ENCODE measurements at regions not wholly inside any gene's neighbourhood (a gene's known extent, or its start where the extent isn't known, plus 50 kb on each side); places are given as distances from the start of the nearest gene placed in this dataset.
"Not testable (repeated sequence)": the region's sequence is repeated elsewhere in the genome, so short reads cannot be mapped to it uniquely, and the experiment has no call there.

DNA sequence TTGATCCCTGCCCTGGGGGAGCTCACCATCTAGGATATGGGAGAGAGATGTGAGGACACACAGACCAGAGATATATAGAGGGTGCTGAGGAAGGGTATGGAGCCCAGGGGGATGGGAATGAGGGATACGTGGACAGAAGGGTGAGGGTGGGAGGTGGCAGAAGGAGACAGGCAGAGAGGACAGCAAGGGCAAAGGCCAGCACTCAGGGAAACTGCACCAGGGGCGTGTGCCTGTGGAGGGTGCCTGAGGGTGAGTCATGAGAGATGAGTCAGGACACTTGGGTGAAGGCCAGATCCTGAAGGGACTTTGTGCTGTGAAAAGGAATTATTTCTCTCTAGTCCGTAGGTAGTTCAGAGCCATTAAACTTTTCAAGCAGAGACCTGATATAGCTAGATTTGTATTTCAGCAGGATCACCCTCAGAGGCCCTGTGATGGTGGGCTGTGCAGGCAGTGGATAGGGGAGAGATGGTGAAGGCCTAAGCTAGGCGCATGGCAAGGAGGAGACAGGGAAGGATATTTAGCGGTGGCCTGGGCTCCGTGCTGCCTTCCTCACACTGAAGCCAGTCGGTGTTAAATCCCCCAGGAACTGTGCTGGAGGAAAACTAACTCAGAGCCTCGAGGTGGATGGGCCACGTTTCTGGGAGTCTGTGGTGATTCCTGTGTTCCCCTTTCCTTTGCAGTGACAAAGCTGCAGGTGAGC lies 3075.0 kb downstream of the RPIA start:
- H3K36me3 ChIP-seq (replicated peaks in 1 of 2; ENCODE audit: insufficient read depth in 1 of 2, low read depth in 2 of 2); H3K4me3 ChIP-seq; ATAC-seq; H3K27ac ChIP-seq; H3K27me3 ChIP-seq; H3K4me1 ChIP-seq; intact Hi-C loops (cut with DNase I); H3K9me3 ChIP-seq: not testable (repeated sequence)
- WGBS, 2 donors: 37 to 51% methylated on average over 6 to 9 of the region's 9 CpGs
- DNase-seq: peak; percentile 16 to 52 (median 31)

DNA sequence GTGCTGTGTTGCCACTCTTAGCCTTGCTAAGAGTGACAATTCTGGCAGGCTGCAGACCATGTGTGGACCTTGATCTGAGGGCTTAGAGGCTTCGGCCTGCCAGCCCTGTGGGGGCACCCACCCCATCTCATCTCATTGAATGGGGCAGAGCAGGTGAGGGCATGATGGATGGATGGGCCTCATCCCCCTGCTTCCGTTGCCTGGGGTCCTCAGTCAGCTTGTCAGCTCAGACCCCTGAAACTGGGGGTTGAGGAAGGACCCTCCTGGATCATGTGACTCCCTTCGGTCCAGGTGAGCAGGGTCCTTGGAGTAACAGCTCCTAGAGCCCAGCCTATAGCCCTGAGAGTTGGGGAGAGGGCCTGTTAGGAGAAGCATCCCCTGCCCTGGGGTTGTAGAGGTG lies 3076.8 kb downstream of the RPIA start:
- WGBS, 2 donors: 29 to 64% methylated on average over 1 to 3 of the region's 3 CpGs
- not testable (repeated sequence) for ATAC-seq

DNA sequence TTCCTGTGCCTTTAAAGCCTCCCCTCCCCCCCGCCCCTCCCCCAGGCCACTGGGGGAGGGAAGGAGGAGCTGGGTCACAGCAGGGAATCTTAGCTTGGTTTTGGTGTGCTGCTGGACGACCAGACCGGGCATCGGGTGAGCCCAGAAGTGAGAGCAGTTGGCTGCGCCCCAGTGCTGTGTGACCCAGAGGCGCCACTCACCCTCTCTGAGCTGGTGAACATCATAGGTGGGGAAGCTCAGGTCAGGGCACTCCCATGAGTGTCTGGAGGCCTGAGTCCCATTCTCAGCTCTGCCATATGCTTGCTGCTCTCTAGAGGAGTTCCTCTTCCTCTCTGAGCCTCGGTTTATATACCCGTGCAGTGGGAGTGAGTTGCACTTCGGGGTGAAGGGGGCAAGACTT lies 3077.5 kb downstream of the RPIA start:
- DNase-seq; H3K9me3 ChIP-seq; H3K27me3 ChIP-seq; H3K4me3 ChIP-seq; intact Hi-C loops (cut with DNase I); H3K36me3 ChIP-seq (replicated peaks in 1 of 2; ENCODE audit: insufficient read depth in 1 of 2, low read depth in 2 of 2); H3K27ac ChIP-seq; ATAC-seq; H3K4me1 ChIP-seq: not testable (repeated sequence)
- WGBS, 2 donors: 59% methylated on average over 9 of the region's 9 CpGs; no CpG with 5 or more reads in 1 of the 2 donors

More for the DNA sequence above, 3076.8 kb downstream of the RPIA start:
- H3K27me3 ChIP-seq; H3K36me3 ChIP-seq (replicated peaks in 1 of 2; ENCODE audit: insufficient read depth in 1 of 2, low read depth in 2 of 2); H3K4me3 ChIP-seq; H3K4me1 ChIP-seq; H3K27ac ChIP-seq; H3K9me3 ChIP-seq; intact Hi-C loops (cut with DNase I); DNase-seq: not testable (repeated sequence)

DNA sequence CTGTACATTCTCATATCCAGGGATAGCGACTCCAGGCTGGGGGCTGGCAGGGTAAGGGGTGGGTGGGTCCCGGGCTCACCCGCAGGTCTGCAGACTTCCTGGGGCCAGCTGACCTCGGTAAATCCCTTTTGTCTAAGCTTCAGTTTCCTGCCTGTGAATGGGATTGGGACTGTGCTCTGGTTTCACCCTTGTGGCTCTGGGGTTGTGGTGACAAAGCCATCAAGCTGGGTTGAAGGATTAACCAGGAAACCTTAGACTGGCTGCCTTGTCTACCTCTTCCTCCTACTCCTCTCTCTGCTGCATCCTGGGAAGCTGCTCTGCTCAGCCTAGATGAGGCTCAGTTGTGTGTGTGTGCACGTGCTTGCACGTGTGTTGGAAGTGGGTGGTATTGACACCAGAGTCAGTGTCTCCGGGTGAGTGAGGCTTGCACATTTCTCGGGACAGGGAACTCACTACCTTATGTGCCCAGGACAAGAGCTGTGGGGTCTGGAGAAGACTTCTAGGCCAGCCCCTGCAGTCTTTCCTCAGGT lies 3078.6 kb downstream of the RPIA start:
- H3K27ac ChIP-seq; H3K4me1 ChIP-seq; H3K36me3 ChIP-seq (replicated peaks in 1 of 2; ENCODE audit: insufficient read depth in 1 of 2, low read depth in 2 of 2); DNase-seq; intact Hi-C loops (cut with DNase I); H3K4me3 ChIP-seq; H3K27me3 ChIP-seq; H3K9me3 ChIP-seq; ATAC-seq: not testable (repeated sequence)
- 49 to 60% methylated on average over 1 to 6 of the region's 8 CpGs for WGBS, 2 donors

DNA sequence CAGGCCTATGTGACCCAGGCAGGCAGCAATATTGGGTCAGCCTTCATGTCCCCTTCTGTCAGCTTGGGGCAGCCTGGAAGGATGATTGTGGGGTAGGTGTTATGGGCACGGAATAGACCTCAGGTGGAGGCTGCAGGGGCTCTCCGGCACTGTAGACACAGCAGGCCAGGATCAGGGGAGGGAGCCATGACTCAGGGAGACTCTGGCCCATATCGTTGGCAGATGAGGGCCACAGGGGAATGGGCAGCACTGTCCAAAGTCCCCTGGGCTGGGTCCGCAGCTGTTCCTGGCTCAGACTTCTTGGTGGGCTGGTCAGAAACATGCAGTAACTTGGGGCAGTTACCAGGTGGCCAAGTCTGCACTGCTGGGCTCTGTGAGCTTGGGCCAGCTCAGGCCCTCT lies 3080.1 kb downstream of the RPIA start:
- H3K27ac ChIP-seq; ATAC-seq; H3K4me3 ChIP-seq; intact Hi-C loops (cut with DNase I); H3K9me3 ChIP-seq; H3K27me3 ChIP-seq; DNase-seq; H3K36me3 ChIP-seq (replicated peaks in 1 of 2; ENCODE audit: insufficient read depth in 1 of 2, low read depth in 2 of 2); H3K4me1 ChIP-seq: not testable (repeated sequence)
- 72 to 100% methylated on average over 1 to 4 of the region's 4 CpGs for WGBS, 2 donors

DNA sequence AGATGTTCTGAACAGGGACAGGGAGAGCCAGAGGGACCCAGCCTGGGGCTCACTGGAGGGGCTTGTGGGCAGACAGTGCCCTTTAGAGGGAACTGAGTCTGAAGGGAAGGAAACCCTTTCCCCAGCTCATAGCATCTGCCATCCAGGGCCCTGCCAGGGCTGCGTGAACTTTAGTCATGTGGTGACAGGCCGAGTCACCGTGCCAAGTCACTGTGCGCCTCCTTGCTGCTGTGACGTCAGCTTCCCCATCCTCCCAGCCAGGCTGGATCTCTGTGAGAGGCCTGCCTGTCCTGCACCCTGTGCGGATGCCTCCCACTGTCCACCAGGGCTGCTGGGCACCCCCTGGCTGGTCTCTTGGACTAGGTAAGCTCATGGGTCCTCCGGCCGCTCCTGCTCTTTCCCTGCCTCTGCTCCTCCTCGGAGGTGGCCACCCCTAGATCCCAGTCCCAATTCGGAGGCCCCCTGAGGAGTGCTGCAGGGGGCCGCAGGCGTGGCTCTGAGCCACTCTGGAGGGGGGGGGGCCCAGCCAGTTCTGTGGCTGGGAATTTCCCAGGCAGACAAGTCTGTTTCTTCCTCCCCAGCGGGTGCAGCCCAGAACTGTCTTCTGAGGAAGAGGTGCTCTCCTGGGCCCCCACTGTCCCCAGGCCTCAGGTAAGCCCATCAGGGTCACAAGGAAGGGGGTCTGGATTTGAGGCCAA lies 3080.9 kb downstream of the RPIA start:
- H3K27me3 ChIP-seq; H3K4me3 ChIP-seq; H3K4me1 ChIP-seq; ATAC-seq; H3K27ac ChIP-seq; H3K36me3 ChIP-seq (replicated peaks in 1 of 2; ENCODE audit: insufficient read depth in 1 of 2, low read depth in 2 of 2); H3K9me3 ChIP-seq; DNase-seq; intact Hi-C loops (cut with DNase I): not testable (repeated sequence)
- 63 to 80% methylated on average over 1 to 11 of the region's 13 CpGs for WGBS, 2 donors

DNA sequence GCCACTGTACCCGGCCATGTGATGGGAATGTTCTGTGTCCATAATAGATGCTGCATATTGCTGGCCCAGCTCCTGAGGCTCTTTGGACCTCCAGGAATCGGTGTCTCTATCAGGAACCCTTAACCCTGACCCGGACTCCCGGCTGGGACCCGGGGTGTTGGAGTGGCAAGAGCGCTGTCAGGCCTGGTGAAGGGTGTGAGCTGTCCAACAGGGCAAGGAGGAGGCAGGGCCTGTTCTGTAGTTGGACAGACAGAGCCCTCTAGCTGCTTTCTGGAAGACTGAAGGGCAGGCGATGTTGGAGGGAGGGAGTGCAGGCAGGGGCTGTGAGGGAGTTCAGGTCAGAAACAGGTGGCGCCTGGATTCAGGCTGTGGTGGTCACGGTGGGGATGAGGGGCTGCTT lies 3082.3 kb downstream of the RPIA start:
- H3K4me3 ChIP-seq; H3K27ac ChIP-seq; DNase-seq; H3K27me3 ChIP-seq; H3K9me3 ChIP-seq; H3K4me1 ChIP-seq; H3K36me3 ChIP-seq (replicated peaks in 1 of 2; ENCODE audit: insufficient read depth in 1 of 2, low read depth in 2 of 2); ATAC-seq; intact Hi-C loops (cut with DNase I): not testable (repeated sequence)
- WGBS, 2 donors: 39 to 86% methylated on average over 1 to 4 of the region's 9 CpGs

DNA sequence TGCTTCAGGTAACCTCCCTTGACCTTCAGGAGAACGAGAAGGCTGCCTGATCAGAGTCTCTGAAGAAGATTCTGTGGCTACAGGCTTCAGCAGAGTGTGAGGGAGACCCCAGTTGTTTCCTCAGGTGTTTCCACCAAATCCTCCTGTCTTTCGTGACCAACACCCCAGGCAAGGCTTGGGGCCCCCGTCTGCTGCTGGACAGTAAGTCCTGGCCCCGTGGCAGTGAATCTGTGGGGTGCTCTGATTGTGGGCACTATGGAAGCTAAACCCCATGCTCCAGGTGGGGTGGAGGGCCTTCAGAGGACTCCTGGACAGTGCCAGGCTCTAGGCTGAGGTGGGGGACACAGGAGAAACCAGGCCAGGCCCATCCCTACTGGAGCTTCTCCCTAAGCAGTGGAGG lies 3083.7 kb downstream of the RPIA start:
- 68 to 75% methylated on average over 2 to 4 of the region's 4 CpGs for WGBS, 2 donors

DNA sequence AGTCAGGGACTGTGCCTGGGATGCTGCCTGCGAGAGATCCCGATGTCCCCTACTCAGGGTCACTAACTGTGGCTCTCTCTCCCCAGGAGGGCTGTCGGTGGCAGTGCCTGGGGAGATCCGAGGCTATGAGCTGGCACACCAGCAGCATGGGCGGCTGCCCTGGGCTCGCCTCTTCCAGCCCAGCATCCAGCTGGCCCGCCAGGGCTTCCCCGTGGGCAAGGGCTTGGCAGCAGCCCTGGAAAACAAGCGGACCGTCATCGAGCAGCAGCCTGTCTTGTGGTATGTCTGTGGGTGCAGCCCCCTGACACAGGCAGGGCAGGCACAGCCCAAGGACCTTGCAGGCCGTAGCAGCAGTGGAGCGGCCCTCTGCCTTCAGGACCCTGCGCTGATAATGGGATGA lies 3088.9 kb downstream of the RPIA start:
- not testable (repeated sequence) for H3K36me3 ChIP-seq (replicated peaks in 1 of 2; ENCODE audit: insufficient read depth in 1 of 2, low read depth in 2 of 2); DNase-seq
- WGBS, 2 donors: 73% methylated on average over 13 of the region's 14 CpGs; no CpG with 5 or more reads in 1 of the 2 donors

More for the DNA sequence above, 3083.7 kb downstream of the RPIA start:
- DNase-seq; intact Hi-C loops (cut with DNase I); H3K9me3 ChIP-seq; H3K27ac ChIP-seq; H3K4me1 ChIP-seq; H3K27me3 ChIP-seq; H3K4me3 ChIP-seq; ATAC-seq; H3K36me3 ChIP-seq (replicated peaks in 1 of 2; ENCODE audit: insufficient read depth in 1 of 2, low read depth in 2 of 2): not testable (repeated sequence)

DNA sequence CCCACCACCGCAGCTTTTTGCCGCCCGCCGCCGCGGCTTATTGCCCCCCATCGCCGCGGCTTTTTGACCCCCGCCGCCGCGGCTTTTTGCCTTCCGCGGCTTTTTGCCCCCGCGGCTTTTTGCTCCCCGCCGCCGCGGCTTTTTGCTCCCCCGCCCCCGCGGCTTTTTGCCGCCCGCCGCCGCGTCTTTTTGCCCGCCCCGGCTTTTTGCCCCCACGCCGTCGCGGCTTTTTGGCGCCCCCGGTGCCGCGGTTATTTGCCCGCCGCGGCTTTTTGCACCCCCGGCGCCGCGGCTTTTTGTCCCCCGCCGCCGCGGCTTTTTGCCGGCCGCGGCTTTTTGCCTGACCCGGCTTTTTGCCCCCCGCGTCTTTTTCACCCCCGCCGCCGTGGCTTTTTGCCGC lies 3061.8 kb upstream of the TEKT4 start:
- H3K27me3 ChIP-seq; H3K4me3 ChIP-seq; intact Hi-C loops (cut with DNase I); H3K27ac ChIP-seq; H3K36me3 ChIP-seq (replicated peaks in 1 of 2; ENCODE audit: insufficient read depth in 1 of 2, low read depth in 2 of 2); DNase-seq; ATAC-seq; H3K9me3 ChIP-seq; H3K4me1 ChIP-seq: not testable (repeated sequence)
- 1% methylated on average over 25 of the region's 60 CpGs; no CpG with 5 or more reads in 1 of the 2 donors for WGBS, 2 donors

More for the DNA sequence above, 3088.9 kb downstream of the RPIA start:
- H3K4me3 ChIP-seq; H3K4me1 ChIP-seq; intact Hi-C loops (cut with DNase I); H3K27ac ChIP-seq; H3K9me3 ChIP-seq; ATAC-seq; H3K27me3 ChIP-seq: not testable (repeated sequence)
